ENCODE measurements at regions not wholly inside any gene's neighbourhood (a gene's known extent, or its start where the extent isn't known, plus 50 kb on each side); places are given as distances from the start of the nearest gene placed in this dataset.
"Not testable (repeated sequence)": the region's sequence is repeated elsewhere in the genome, so short reads cannot be mapped to it uniquely, and the experiment has no call there.

GRCh38 chr17:6893382-6894205 lies 62.1 kb upstream of the TEKT1 start:
- DNase-seq, result no peak

- DNase-seq, result peak; percentile 14
Measured at GRCh38 chr17:6894206-6894528, 62.6 kb upstream of the TEKT1 start.

- no peak for DNase-seq
Measured at GRCh38 chr17:6901086-6901485, 69.6 kb upstream of the TEKT1 start.

- DNase-seq, result no peak
Measured at GRCh38 chr17:6903326-6903900, 71.9 kb upstream of the TEKT1 start.

- DNase-seq, result no peak
Measured at GRCh38 chr17:6908807-6909206, 77.3 kb upstream of the TEKT1 start.

- no peak for DNase-seq
Measured at GRCh38 chr17:6910987-6911603, 79.6 kb upstream of the TEKT1 start.

- no peak for DNase-seq
Measured at GRCh38 chr17:6912110-6913051, 80.9 kb upstream of the TEKT1 start.

GRCh38 chr17:6913608-6914443 lies 82.0 kb upstream of the ALOX12 start:
- peak; percentile 81 for DNase-seq

- peak; percentile 34 for DNase-seq
Measured at GRCh38 chr17:6914711-6915110, 81.1 kb upstream of the ALOX12 start.

GRCh38 chr17:6915620-6916019 lies 80.2 kb upstream of the ALOX12 start:
- DNase-seq, result no peak

GRCh38 chr17:6919158-6919557 lies 76.7 kb upstream of the ALOX12 start:
- no peak for DNase-seq

- no peak for DNase-seq
Measured at GRCh38 chr17:6923385-6923784, 72.5 kb upstream of the ALOX12 start.

- peak; percentile 31 for DNase-seq
Measured at GRCh38 chr17:6924208-6924607, 71.6 kb upstream of the ALOX12 start.

GRCh38 chr17:6926667-6927066 lies 69.2 kb upstream of the ALOX12 start:
- no peak for DNase-seq

GRCh38 chr17:6927290-6928126 lies 68.3 kb upstream of the ALOX12 start:
- no peak for DNase-seq

- DNase-seq, result no peak
Measured at GRCh38 chr17:6928193-6928592, 67.7 kb upstream of the ALOX12 start.

GRCh38 chr17:6930749-6931148 lies 65.1 kb upstream of the ALOX12 start:
- DNase-seq, result no peak

- DNase-seq, result not testable (repeated sequence)
Measured at GRCh38 chr17:6934544-6934943, 61.3 kb upstream of the ALOX12 start.

GRCh38 chr17:6936370-6937028 lies 59.4 kb upstream of the ALOX12 start:
- peak; percentile 17 for DNase-seq

GRCh38 chr17:6938637-6939036 lies 57.2 kb upstream of the ALOX12 start:
- no peak for DNase-seq

GRCh38 chr17:6940186-6940649 lies 55.6 kb upstream of the ALOX12 start:
- DNase-seq, result no peak
